ENCODE measurements at regions not wholly inside any gene's neighbourhood (a gene's known extent, or its start where the extent isn't known, plus 50 kb on each side); places are given as distances from the start of the nearest gene placed in this dataset.

DNA sequence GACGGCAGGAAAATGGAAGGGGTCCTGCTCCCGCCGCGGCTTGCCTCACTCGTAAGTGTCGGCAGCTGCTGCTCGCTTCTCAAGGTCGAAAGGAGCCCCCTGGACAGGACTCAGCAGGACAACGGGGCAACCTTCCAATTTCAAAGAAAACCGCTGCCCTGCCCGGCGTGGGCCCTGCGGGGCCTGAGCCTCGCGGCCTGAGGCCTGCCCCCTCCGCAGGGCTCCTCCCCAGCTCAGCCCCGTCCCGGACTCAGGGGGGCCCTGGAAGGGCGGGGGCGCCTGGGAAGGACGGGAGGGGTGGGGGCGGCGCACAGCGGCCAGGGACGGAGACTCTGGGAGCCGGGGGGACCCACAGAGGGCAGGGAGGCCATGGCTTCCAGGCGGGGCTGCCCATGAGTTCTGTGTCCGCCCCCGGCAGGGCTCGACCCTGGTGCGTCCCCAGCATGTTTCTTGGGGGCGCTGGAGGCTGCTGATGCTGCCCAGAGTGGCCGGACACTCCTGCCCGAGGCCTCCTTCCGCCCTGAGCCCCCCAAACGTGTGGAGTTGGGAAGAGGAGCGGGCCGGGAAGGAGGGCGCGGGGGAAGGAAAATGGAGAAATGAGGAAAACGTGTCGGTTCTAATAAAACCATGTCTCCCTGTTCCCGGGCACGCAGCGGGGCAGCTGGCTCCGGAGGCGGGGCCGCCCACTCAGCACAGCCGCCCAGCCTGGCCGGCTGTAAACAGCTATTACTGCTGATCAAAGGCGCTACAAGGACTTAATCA is 114.6 kb downstream of the DLL1 start:
- no peak for TF ChIP-seq GATA3 (IDR thresholded peaks at IDR 0.05; ENCODE audit: low read depth, low read length)
- no peak for TF ChIP-seq GATA2 (IDR thresholded peaks at IDR 0.05; ENCODE audit: low read depth, low read length)
